Smooth muscle cell (in vitro differentiated cells): ENCODE measurements at regions not wholly inside any gene's neighbourhood (a gene's known extent, or its start where the extent isn't known, plus 50 kb on each side); places are given as distances from the start of the nearest gene placed in this dataset.

ENCODE experiments used
- DNase-seq: peaks from one replicate; lab custom pipeline; 2025; ENCODE audit not compliant: unreplicated experiment; lab: John Stamatoyannopoulos, UW
- H2AFZ ChIP-seq: fragments of 200-600 bp; sonication (generic); 2 replicates; pipeline ENCODE4 v1.6.0; 2016; ENCODE audit warnings: antibody characterized with exemption, low read depth, mild to moderate bottlenecking
- H3F3A ChIP-seq: fragments of 200-600 bp; sonication (generic); 2 replicates; pipeline ENCODE4 v1.6.0; 2017; ENCODE audit warnings: antibody characterized with exemption, low read depth
- H3K27ac ChIP-seq: fragments of 200-600 bp; sonication (generic); 2 replicates; pipeline ENCODE4 v1.5.1; 2016; ENCODE audit warnings: low read depth, mild to moderate bottlenecking
- H3K27me3 ChIP-seq: fragments of 200-600 bp; sonication (generic); 2 replicates; pipeline ENCODE4 v1.6.1; 2016; ENCODE audit warnings: low read depth, mild to moderate bottlenecking
- H3K36me3 ChIP-seq: fragments of 200-600 bp; sonication (generic); 2 replicates; pipeline ENCODE4 v1.5.1; 2016; ENCODE audit warnings: low read depth
- H3K4me1 ChIP-seq: fragments of 200-600 bp; sonication (generic); 2 replicates; pipeline ENCODE4 v1.5.1; 2016; ENCODE audit warnings: low read depth
- H3K4me2 ChIP-seq: fragments of 200-600 bp; sonication (generic); 2 replicates; pipeline ENCODE4 v1.6.0; 2016; ENCODE audit warnings: mild to moderate bottlenecking
- H3K4me3 ChIP-seq: fragments of 200-600 bp; sonication (generic); 2 replicates; pipeline ENCODE4 v1.5.1; 2016; ENCODE audit warnings: mild to moderate bottlenecking
- H3K79me2 ChIP-seq: fragments of 200-600 bp; sonication (generic); 2 replicates; pipeline ENCODE4 v1.6.0; 2016; ENCODE audit warnings: low read depth, mild to moderate bottlenecking
- H3K9ac ChIP-seq: fragments of 200-600 bp; sonication (generic); 2 replicates; pipeline ENCODE4 v1.6.0; 2016; ENCODE audit warnings: low read depth
- H3K9me3 ChIP-seq: fragments of 200-600 bp; sonication (generic); replicated peaks from 2 replicates; pipeline ENCODE4 v1.5.1; 2016; ENCODE audit warnings: low read depth
- H4K20me1 ChIP-seq: fragments of 200-600 bp; sonication (generic); 2 replicates; pipeline ENCODE4 v1.6.0; 2016; ENCODE audit warnings: low read depth
- CTCF ChIP-seq: fragments of 200-600 bp; sonication (generic); IDR thresholded peaks from 2 replicates; pipeline ENCODE4 v1.5.1; 2017; ENCODE audit warnings: borderline replicate concordance, mild to moderate bottlenecking, antibody characterized with exemption; ENCODE audit not compliant: insufficient read depth, poor library complexity, severe bottlenecking
- WGBS: methylation state at CpG from one replicate; pipeline ENCODE4 v1.1.7; 2016; ENCODE audit warnings: low lambda C conversion rate; 5-methylcytosine and 5-hydroxymethylcytosine counted together

GRCh38 chr11:112355726-112356125 lies 95.1 kb upstream of the PLET1 start:
- Histone ChIP-seq H3K27me3 (no peaks in the 10 kb centered on the region), H2AFZ (no peak overlapping the region), H3K9me3 (no peaks in the 10 kb centered on the region), H3K27ac (no peak overlapping the region), H3K4me1 (no peaks in the 10 kb centered on the region), H3K9ac (no peak overlapping the region), H3K79me2 (no peaks in the 10 kb centered on the region), H3K4me3 (no peak overlapping the region), H4K20me1 (no peaks in the 10 kb centered on the region), H3K36me3 (no peaks in the 10 kb centered on the region), H3K4me2 (no peak overlapping the region), H3F3A (no peaks in the 10 kb centered on the region)
- DNase-seq = no peak
- 72% methylated on average over 4 of the region's 4 CpGs for WGBS
- TF ChIP-seq CTCF = no peak

DNA sequence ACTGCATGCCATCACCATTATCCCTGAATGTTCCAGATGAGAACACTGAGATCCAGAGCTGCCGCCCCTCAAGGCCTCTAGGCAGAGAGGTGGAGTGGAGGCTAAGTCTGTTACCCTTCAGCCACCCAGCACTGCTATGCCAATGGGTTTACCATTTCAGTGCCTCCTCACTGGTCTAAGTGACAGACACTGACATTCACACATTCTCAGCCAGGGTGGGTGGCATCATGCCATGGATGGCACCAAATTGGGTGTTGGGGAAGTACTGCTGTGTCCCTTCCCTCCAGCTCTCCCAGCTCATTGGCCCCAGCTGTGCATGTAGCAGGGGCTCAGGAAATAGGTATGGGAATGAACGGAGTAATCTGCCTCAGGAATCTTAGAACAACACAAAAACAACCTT lies 96.8 kb upstream of the PLET1 start:
- H3K4me2 ChIP-seq = no peak overlapping the region
- H3K79me2 ChIP-seq = no peaks in the 10 kb centered on the region
- no peaks in the 10 kb centered on the region for H4K20me1 ChIP-seq
- H3K4me3 ChIP-seq = no peak overlapping the region
- TF ChIP-seq CTCF = no peak
- H3F3A ChIP-seq = no peaks in the 10 kb centered on the region
- WGBS = 89% methylated on average over 2 of the region's 2 CpGs
- no peak overlapping the region for H2AFZ ChIP-seq
- no peak overlapping the region for H3K27ac ChIP-seq
- DNase-seq = no peak
- H3K9ac ChIP-seq = no peak overlapping the region
- no peaks in the 10 kb centered on the region for H3K4me1 ChIP-seq
- no peaks in the 10 kb centered on the region for H3K36me3 ChIP-seq
- H3K9me3 ChIP-seq = no peaks in the 10 kb centered on the region
- no peaks in the 10 kb centered on the region for H3K27me3 ChIP-seq

DNA sequence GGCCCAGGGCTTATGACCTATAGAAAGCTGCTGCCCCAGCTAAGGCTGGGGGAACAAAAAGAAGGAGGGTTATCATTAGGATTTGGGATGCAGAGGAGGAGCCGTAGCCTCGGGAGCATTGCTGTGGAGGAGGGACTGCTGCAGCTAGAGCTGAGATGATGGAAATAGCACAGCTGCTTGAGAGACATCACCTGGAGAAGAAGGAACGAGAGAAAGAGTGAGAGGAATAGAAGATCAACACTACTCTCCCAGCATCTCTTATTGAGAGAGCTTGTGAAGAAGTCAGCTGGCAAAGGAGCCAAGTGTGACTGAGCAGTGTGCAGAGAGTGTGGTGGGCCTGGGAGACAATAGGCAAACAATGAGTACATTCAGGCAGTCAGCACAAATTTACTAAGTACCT lies 100.7 kb upstream of the PLET1 start:
- Histone ChIP-seq H3K4me1 (no peaks in the 10 kb centered on the region), H3K4me2 (no peak overlapping the region), H3K9me3 (no peaks in the 10 kb centered on the region), H2AFZ (no peak overlapping the region), H3K79me2 (no peaks in the 10 kb centered on the region), H3K27me3 (no peaks in the 10 kb centered on the region), H4K20me1 (no peaks in the 10 kb centered on the region), H3K27ac (no peak overlapping the region), H3K9ac (no peak overlapping the region), H3F3A (peaks cover 5% of the 10 kb centered on the region), H3K4me3 (no peak overlapping the region), H3K36me3 (no peaks in the 10 kb centered on the region)
- 86% methylated on average over 3 of the region's 3 CpGs for WGBS
- TF ChIP-seq CTCF = no peak
- no peak for DNase-seq

- no peak for DNase-seq
- no peaks in the 10 kb centered on the region for H3K9me3 ChIP-seq
- H3K36me3 ChIP-seq = no peaks in the 10 kb centered on the region
- no peak overlapping the region for H3K9ac ChIP-seq
- peaks cover 5% of the 10 kb centered on the region for H3F3A ChIP-seq
- no peak overlapping the region for H3K4me2 ChIP-seq
- H2AFZ ChIP-seq = no peak overlapping the region
- no peaks in the 10 kb centered on the region for H3K79me2 ChIP-seq
- no peaks in the 10 kb centered on the region for H3K27me3 ChIP-seq
- 90% methylated on average over 2 of the region's 2 CpGs for WGBS
- TF ChIP-seq CTCF = no peak
- no peak overlapping the region for H3K4me3 ChIP-seq
- no peak overlapping the region for H3K27ac ChIP-seq
- no peaks in the 10 kb centered on the region for H4K20me1 ChIP-seq
- H3K4me1 ChIP-seq = no peaks in the 10 kb centered on the region
These were observed 102.9 kb upstream of the PLET1 start for GRCh38 chr11:112363527-112363926.
